NAMALWA (cell line): ENCODE measurements at regions not wholly inside any gene's neighbourhood (a gene's known extent, or its start where the extent isn't known, plus 50 kb on each side); places are given as distances from the start of the nearest gene placed in this dataset.
"Not testable (repeated sequence)": the region's sequence is repeated elsewhere in the genome, so short reads cannot be mapped to it uniquely, and the experiment has no call there.

Source experiments
- DNase-seq: peaks from one replicate; pipeline ENCODE4 v3.0.0-alpha.2; 2015; ENCODE audit warnings: low spot score

GRCh38 chr2:84214455-84214854 is 244.6 kb downstream of the SUCLG1 start:
- no peak for DNase-seq

GRCh38 chr2:84212611-84213314 is 246.3 kb downstream of the SUCLG1 start:
- no peak for DNase-seq

DNA sequence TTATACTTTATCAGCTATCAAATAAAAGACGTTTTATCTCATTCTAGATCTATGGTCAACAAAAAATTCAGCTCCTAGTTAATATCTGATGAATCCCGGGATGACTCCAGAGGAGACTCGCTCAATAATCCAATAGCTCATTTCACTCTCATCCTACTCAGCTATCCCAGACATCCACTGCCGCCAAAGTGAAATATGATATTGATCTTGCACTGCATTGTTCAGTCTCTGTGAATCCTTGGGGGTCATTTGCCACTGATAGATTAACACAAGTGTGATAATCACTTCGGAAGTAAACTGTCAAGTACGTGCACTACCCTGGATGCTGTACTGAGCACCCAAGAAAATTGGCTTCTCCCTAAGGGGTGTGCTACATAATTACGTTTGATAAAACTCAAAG is 249.1 kb downstream of the SUCLG1 start:
- DNase-seq = no peak

GRCh38 chr2:84204995-84205394 is 254.1 kb downstream of the SUCLG1 start:
- DNase-seq = no peak

DNA sequence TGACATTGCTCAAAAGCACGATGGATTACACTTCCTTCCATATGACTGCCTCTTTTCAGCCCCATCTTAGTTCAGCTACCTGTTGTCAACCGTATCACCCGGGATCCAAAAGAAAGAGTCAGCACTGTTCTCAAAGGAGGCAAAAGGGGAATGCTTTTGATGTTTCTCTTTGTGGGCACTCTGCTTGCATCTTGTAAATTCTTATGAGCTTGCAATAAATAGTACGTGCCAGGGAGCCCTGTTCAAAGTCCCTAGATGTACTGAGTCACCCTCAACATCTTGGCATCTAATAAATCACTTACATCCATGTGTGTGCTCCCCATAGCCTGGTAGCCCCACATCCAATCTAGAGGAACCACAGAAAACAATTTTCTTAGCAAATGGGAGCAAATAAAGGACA is 256.9 kb downstream of the SUCLG1 start:
- no peak for DNase-seq

DNA sequence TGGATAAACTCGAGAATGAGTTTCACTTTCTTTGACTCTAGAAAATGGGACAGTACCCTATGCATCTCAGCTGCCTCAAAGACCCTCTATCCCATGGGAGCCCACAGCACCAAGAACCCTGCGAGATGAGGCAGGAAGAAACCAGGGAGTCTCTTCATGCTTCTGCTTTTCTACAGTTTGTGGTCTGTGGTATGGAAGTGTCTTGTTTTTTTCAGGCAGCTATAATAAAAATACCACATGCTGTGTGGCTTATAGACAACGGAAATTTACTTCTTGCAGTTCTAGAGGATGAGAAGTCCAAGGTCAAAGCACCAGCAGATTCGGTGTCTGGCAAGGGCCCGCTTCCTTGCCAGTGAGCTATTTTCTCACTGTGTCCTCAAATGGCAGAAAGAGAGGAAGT is 257.9 kb downstream of the SUCLG1 start:
- DNase-seq = no peak

- no peak for DNase-seq
Measured at GRCh38 chr2:84197901-84198300, 261.2 kb downstream of the SUCLG1 start.

DNA sequence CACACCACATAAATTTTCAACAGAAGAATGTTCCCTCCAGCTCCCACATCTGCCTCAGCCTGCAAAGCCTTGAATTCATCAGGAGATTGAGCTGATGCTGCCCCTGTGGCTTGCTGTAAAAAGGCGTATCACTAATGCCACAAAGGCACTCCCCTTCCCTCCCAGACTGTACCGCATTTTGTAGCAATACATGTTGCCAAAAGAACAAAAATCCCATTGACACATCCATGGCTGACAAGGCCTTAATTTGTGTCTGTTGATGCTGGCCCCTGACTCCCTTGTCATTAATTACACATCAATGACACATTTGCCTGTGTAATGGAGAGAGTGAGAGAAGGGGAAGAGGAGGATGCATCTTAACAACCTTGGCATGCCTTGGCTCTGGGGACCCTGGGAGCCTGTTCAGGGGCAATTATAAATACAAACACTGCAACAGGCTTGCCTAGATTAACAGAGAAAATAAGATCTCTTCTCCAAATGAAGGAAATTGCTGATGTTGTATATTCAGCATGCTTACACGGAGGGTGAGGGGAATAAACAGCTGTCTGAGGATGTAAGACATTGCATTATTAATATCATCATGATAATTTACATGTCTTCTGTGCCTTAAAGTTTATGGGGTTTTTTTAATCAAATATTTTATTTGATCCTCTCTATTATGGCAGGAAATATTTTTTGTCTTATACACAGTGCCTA is 264.0 kb downstream of the SUCLG1 start:
- no peak for DNase-seq

- DNase-seq = no peak
Measured at GRCh38 chr2:84194181-84194580, 264.9 kb downstream of the SUCLG1 start.

DNA sequence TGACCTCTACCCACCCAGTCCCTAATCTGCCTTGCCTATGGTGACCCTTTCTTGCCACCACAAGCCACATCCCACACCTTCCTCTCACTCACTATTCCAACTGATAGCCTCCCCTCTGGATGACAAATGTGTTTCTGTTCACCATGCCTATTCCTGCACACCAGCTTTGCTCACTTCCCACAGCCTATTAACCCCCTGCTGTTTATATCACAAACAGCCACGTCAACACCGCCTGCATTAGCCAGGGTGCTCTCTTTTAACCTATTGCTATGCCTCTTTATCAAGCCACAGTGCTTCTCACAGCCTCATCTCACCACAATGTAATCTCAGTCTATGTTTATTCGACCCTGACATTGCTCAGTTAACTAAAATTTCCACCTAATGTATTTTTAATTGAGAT is 271.8 kb downstream of the SUCLG1 start:
- no peak for DNase-seq

- no peak for DNase-seq
Measured at GRCh38 chr2:84181927-84182326, 277.2 kb downstream of the SUCLG1 start.

DNA sequence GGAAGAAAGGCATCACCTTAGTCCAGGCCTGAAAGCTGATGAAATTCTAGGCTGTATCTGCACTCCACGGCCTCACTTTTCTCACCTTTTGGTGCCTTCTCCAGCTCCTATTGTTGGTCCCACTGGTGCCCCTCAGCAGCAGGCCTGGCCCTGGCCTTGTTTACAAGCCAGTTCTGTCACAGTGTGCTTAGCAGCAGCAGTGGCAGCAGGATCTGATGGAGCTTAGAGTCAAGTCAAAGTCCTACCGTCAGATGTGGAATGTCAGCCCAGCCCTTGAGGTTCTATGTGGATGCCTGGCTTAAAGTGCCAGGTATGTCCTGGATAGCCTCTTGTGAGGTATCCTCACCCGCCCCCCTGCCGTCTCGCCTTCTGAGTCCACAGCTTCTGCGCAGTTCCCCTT is 281.3 kb downstream of the SUCLG1 start:
- DNase-seq = no peak

GRCh38 chr2:84175970-84176369 is 283.1 kb downstream of the SUCLG1 start:
- no peak for DNase-seq

GRCh38 chr2:84175340-84175739 is 283.7 kb downstream of the SUCLG1 start:
- no peak for DNase-seq

DNA sequence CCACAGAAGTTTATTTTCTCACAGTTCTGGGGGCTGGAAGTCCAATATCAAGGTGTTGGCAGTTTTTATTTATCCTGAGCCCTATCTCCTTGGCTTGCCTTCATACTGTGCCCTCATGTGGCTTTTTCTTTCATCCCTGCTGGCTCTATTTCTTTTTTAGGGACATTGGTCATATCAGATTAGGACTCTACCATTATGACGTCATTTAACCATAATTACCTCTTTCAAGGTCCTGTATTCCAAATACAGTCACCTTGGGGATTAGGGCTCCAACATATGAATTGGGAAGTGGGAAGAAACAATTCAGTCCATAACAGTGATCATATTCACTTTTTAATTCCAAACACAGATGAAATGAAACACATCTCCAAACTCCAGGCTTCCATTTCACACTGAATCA is 286.0 kb downstream of the SUCLG1 start:
- no peak for DNase-seq

DNA sequence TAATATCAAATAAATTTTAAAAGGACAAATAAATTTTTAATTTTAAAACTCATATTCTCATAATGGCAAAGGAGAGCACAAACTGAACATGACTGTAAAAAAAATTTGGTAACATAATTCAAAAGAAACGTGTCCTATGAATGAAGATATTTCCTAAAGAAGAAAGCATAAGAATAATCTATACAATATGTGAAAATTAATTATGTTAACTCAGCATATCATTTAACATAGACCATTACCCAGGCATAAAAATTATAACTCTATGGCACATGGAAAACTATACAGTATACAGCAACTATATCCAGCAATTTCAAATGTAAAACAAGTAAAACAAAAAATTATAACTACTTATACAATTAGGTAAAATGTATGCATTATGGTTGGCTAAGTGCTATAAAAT is 288.1 kb downstream of the SUCLG1 start:
- DNase-seq = no peak

DNA sequence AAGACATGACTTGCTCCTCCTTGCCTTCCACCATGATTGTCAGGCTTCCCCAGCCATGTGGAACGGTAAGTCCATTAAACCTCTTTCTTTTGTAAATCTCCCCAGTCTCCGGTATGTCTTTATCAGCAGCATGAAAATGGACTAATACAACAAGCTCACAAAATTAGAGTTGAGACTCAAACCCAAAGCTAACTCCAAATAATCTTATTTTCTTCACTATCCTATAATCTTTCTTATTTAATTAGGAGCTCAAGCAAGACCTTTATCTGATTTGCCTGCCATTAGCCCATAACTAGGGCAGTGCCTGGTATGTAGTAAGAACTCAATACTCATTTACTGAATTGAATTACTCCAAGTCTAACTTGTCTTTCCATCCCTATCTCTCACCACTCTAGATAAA is 289.2 kb downstream of the SUCLG1 start:
- DNase-seq = no peak

- DNase-seq = not testable (repeated sequence)
Measured at GRCh38 chr2:84168552-84168951, 290.5 kb downstream of the SUCLG1 start.

DNA sequence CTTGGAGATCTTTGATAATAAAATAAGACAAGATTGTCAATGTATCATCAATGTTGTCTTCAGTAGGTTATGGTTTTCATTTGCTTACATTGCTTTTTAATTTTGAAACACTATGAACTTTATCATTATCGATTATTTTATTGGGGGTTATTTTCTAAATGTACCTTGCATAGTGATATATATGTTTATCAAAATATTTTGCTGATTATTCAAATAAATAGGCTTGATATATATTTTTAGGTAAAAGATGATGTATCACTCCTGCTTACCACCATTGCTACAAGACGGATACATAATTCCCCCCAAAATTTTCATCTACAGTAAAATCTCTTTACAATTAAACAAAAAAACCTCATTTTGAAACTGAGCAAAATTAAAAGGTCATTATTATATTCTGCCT is 293.8 kb downstream of the SUCLG1 start:
- DNase-seq = no peak

- no peak for DNase-seq
Measured at GRCh38 chr2:84160453-84160852, 298.6 kb downstream of the SUCLG1 start.

GRCh38 chr2:84158605-84159004 is 300.5 kb downstream of the SUCLG1 start:
- no peak for DNase-seq

GRCh38 chr2:84152462-84152861 is 306.6 kb downstream of the SUCLG1 start:
- no peak for DNase-seq

DNA sequence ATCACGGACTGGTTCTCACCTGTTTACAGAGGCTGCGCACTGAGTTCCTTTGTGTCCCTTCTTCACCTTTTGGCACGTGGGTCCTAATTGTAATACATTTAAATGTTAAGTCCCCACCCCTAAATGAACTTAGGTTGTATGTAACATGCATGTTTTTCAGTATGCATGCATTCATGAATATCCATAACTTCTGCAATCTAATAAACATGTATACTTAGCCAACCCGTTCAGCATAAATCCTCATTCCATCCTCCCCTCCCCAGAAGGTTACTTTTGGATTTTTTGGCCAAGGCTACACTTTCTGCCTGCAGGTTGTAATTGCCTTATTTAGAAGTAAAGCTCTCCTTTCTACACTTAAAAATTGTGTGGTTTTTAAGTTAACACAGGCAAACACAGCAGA is 314.7 kb downstream of the SUCLG1 start:
- DNase-seq = no peak

GRCh38 chr2:84137034-84137433 is 322.0 kb downstream of the SUCLG1 start:
- no peak for DNase-seq
